Loucy (cell line): ENCODE measurements at regions not wholly inside any gene's neighbourhood (a gene's known extent, or its start where the extent isn't known, plus 50 kb on each side); places are given as distances from the start of the nearest gene placed in this dataset.

Experiments
- EZH2phosphoT487 ChIP-seq: fragments of 200-600 bp; IDR thresholded peaks from 2 replicates; pipeline ENCODE4 v1.6.1; 2018; ENCODE audit warnings: antibody characterized with exemption, mild to moderate bottlenecking, moderate library complexity, borderline replicate concordance
- TF ChIP-seq, protein P1 (sequence below): fragments of 200-600 bp; sonication (generic); conservative IDR thresholded peaks from 2 replicates; pipeline ENCODE4 v1.5.1; 2014; ENCODE audit warnings: mild to moderate bottlenecking, antibody characterized with exemption, low read length

DNA sequence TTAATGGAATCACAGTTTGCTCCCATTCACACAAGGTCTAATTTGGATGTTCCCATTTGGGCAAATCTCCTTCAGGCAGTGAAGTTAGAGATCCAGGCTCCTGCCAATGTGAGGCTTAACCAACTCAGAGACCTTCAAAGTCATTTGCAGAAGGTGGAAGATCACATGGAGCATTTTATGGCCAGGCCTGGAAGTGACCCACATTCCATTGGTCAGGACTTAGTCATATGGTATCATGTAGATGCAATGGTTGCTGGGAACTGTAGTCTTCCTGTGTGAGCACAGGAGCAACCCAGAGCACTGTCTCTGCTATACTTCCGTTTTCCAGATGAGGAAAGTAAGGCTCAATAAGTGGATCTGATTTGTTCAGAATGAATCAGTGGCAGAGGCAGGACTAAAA is 292.7 kb upstream of the SMARCA2 start:
- TF ChIP-seq, protein P1, sequence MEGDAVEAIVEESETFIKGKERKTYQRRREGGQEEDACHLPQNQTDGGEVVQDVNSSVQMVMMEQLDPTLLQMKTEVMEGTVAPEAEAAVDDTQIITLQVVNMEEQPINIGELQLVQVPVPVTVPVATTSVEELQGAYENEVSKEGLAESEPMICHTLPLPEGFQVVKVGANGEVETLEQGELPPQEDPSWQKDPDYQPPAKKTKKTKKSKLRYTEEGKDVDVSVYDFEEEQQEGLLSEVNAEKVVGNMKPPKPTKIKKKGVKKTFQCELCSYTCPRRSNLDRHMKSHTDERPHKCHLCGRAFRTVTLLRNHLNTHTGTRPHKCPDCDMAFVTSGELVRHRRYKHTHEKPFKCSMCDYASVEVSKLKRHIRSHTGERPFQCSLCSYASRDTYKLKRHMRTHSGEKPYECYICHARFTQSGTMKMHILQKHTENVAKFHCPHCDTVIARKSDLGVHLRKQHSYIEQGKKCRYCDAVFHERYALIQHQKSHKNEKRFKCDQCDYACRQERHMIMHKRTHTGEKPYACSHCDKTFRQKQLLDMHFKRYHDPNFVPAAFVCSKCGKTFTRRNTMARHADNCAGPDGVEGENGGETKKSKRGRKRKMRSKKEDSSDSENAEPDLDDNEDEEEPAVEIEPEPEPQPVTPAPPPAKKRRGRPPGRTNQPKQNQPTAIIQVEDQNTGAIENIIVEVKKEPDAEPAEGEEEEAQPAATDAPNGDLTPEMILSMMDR = no peak
- TF ChIP-seq EZH2phosphoT487 = no peak
